ENCODE measurements at regions not wholly inside any gene's neighbourhood (a gene's known extent, or its start where the extent isn't known, plus 50 kb on each side); places are given as distances from the start of the nearest gene placed in this dataset.

GRCh38 chr11:91786097-91786496 lies 438.5 kb upstream of the FAT3 start (continued):
- TF ChIP-seq GABPB1 (CRISPR knock-in tag; IDR thresholded peaks at IDR 0.05): no peak
- TF ChIP-seq ATF1 (CRISPR knock-in tag; IDR thresholded peaks at IDR 0.05): no peak
- no peak for TF ChIP-seq ZNF317 (CRISPR knock-in tag; IDR thresholded peaks at IDR 0.05; ENCODE audit: borderline replicate concordance, low read depth)
- no peak for TF ChIP-seq ZBTB21 (CRISPR knock-in tag; IDR thresholded peaks at IDR 0.05; ENCODE audit: borderline replicate concordance)

- no peak overlapping the region for H3K4me3 Mint-ChIP-seq
- ATAC-seq (no peak), DNase-seq (ENCODE audit: low spot score) (no peak)
- no peak overlapping the region for H3K27ac Mint-ChIP-seq
- POLR2A ChIA-PET: no interaction called here
- H3K36me3 Mint-ChIP-seq: peaks cover 28% of the 10 kb centered on the region
- H3K4me1 Mint-ChIP-seq: no peaks in the 10 kb centered on the region; the same call in 1 of the 2 replicates
- CTCF ChIA-PET: no interaction called here
- no peaks in the 10 kb centered on the region for H3K27me3 Mint-ChIP-seq (ENCODE audit: low read depth)
- TF ChIP-seq CBFB (CRISPR knock-in tag; IDR thresholded peaks at IDR 0.05; ENCODE audit: low read depth): no peak
- no peak for TF ChIP-seq FOXP4 (CRISPR knock-in tag; IDR thresholded peaks at IDR 0.05)
- no peak for TF ChIP-seq GTF2I (CRISPR knock-in tag; conservative IDR thresholded peaks at IDR 0.05)
- no peak for TF ChIP-seq SOX15 (CRISPR knock-in tag; IDR thresholded peaks at IDR 0.05)
- TF ChIP-seq CDX4 (CRISPR knock-in tag; IDR thresholded peaks at IDR 0.05; ENCODE audit: borderline replicate concordance): no peak
- TF ChIP-seq NFYB (CRISPR knock-in tag; conservative IDR thresholded peaks at IDR 0.05; ENCODE audit: low read depth): no peak
- H3K9me3 Mint-ChIP-seq: peaks cover 57% of the 10 kb centered on the region
Measured at GRCh38 chr11:91783173-91783572, 441.4 kb upstream of the FAT3 start.

GRCh38 chr11:91778758-91779157 lies 445.9 kb upstream of the FAT3 start:
- no peaks in the 10 kb centered on the region for H3K27me3 Mint-ChIP-seq (ENCODE audit: low read depth)
- peaks cover 20% of the 10 kb centered on the region for H3K36me3 Mint-ChIP-seq
- DNase-seq (ENCODE audit: low spot score) (no peak), ATAC-seq (no peak)
- H3K9me3 Mint-ChIP-seq: peaks cover 39% of the 10 kb centered on the region
- H3K27ac Mint-ChIP-seq: no peak overlapping the region
- TF ChIP-seq ATF2 (CRISPR knock-in tag; IDR thresholded peaks at IDR 0.05; ENCODE audit: borderline replicate concordance, low read depth): no peak
- TF ChIP-seq CREM (CRISPR knock-in tag; IDR thresholded peaks at IDR 0.05): no peak
- no peak for TF ChIP-seq TCF7 (CRISPR knock-in tag; IDR thresholded peaks at IDR 0.05; ENCODE audit: low read depth)
- H3K4me3 Mint-ChIP-seq: no peak overlapping the region
- CTCF ChIA-PET: no interaction called here
- POLR2A ChIA-PET: interaction anchor here (0.5 kb wide), 1 partner anchor 1989 kb away, joined by 9 read pairs; no protein-coding TSS in a partner anchor
- H3K4me1 Mint-ChIP-seq: no peaks in the 10 kb centered on the region

- no peaks in the 10 kb centered on the region for H3K27me3 Mint-ChIP-seq (ENCODE audit: low read depth)
- peaks cover 23% of the 10 kb centered on the region for H3K9me3 Mint-ChIP-seq
- CTCF ChIA-PET: no interaction called here
- H3K36me3 Mint-ChIP-seq: no peaks in the 10 kb centered on the region
- DNase-seq (ENCODE audit: low spot score): no peak
- POLR2A ChIA-PET: no interaction called here
- H3K4me3 Mint-ChIP-seq: no peak overlapping the region
- ATAC-seq: no peak
- no peaks in the 10 kb centered on the region for H3K4me1 Mint-ChIP-seq
- H3K27ac Mint-ChIP-seq: no peak overlapping the region
- TF ChIP-seq TCF7 (CRISPR knock-in tag; IDR thresholded peaks at IDR 0.05; ENCODE audit: low read depth) (no peak), ZNF138 (CRISPR knock-in tag; conservative IDR thresholded peaks at IDR 0.05) (no peak), NFYB (CRISPR knock-in tag; conservative IDR thresholded peaks at IDR 0.05; ENCODE audit: low read depth) (no peak), HMGXB4 (CRISPR knock-in tag; IDR thresholded peaks at IDR 0.05) (no peak), NR3C1 (CRISPR knock-in tag; conservative IDR thresholded peaks at IDR 0.05; ENCODE audit: low read depth) (no peak), ZBTB21 (CRISPR knock-in tag; IDR thresholded peaks at IDR 0.05; ENCODE audit: borderline replicate concordance) (no peak), AFF4 (CRISPR knock-in tag; IDR thresholded peaks at IDR 0.05; ENCODE audit: borderline replicate concordance) (no peak), E2F5 (CRISPR knock-in tag; IDR thresholded peaks at IDR 0.05) (no peak), MYBL2 (CRISPR knock-in tag; IDR thresholded peaks at IDR 0.05) (no peak)
Measured at GRCh38 chr11:91776655-91777054, 448.0 kb upstream of the FAT3 start.
